GM12878 (cell line): ENCODE measurements at regions not wholly inside any gene's neighbourhood (a gene's known extent, or its start where the extent isn't known, plus 50 kb on each side); places are given as distances from the start of the nearest gene placed in this dataset.

Experiments
- ATAC-seq: fragments of 200-7000 bp; cut with Tn5 transposase; 3 replicates; pipeline ENCODE4 v1.9.1; 2020; ENCODE audit warnings: mild to moderate bottlenecking, moderate library complexity
- BruUV-seq: library from RNA; stranded (reverse); fragments of 400-500 nt; replicated peaks from 2 replicates; lab custom pipeline; 2021; lab: Mats Ljungman, UMichigan
- CTCF ChIA-PET: fragments of 300-600 bp; sonication (Branson Sonifier 250); formaldehyde crosslinking; extraction: SDS; loops from one replicate; lab custom pipeline; 2021; ENCODE audit warnings: inconsistent platforms; lab: Yijun Ruan, JAX
- POLR2A ChIA-PET: fragments of 350-600 bp; formaldehyde crosslinking; extraction: SDS; loops from one replicate; lab custom pipeline; 2021; ENCODE audit warnings: inconsistent platforms; lab: Charles Lee
- RAD21 ChIA-PET: fragments of 300-600 bp; sonication (Branson Sonifier 250); formaldehyde crosslinking; loops from one replicate; lab custom pipeline; 2023; ENCODE audit warnings: antibody characterized with exemption; ENCODE audit not compliant: unreplicated experiment; lab: Charles Lee
- SMC1A ChIA-PET: fragments of 300-600 bp; sonication (Branson Sonifier 250); formaldehyde crosslinking; loops from one replicate; lab custom pipeline; 2023; ENCODE audit not compliant: unreplicated experiment, uncharacterized antibody; lab: Charles Lee
- DNase-seq: peaks from one replicate; pipeline ENCODE4 v3.0.0-alpha.2; 2011; ENCODE audit warnings: low read depth, low spot score
- FAIRE-seq: peaks from 3 replicates; lab custom pipeline; 2011; peaks lifted over from hg19 to GRCh38; lab: Jason Lieb, UNC
- H2AFZ ChIP-seq: 2 replicates; pipeline ENCODE4 v1.6.0; 2011; ENCODE audit warnings: low read depth, low read length, control low read depth; ENCODE audit not compliant: control insufficient read depth
- H3K27ac ChIP-seq: 2 replicates; pipeline ENCODE4 v1.5.1; 2011; ENCODE audit warnings: control low read depth; ENCODE audit not compliant: control insufficient read depth, insufficient read depth
- H3K27me3 ChIP-seq, 2 experiments: replicated peaks in 1 of 2; 2 replicates each; pipeline versions ENCODE4 v1.6.0 to v1.6.1; 2011; ENCODE audit warnings: low read length in 1 of 2; ENCODE audit not compliant: control insufficient read depth in 2 of 2, insufficient read depth in 2 of 2
- H3K36me3 ChIP-seq, 2 experiments: 2 replicates each; pipeline ENCODE4 v1.5.1; 2011; ENCODE audit warnings: low read length in 1 of 2; ENCODE audit not compliant: control insufficient read depth in 2 of 2, insufficient read depth in 2 of 2
- H3K4me1 ChIP-seq: 2 replicates; pipeline ENCODE4 v1.6.1; 2011; ENCODE audit warnings: mild to moderate bottlenecking, low read length, moderate library complexity, mixed read lengths; ENCODE audit not compliant: control insufficient read depth, insufficient read depth
- H3K4me2 ChIP-seq: 2 replicates; pipeline ENCODE4 v1.6.0; 2011; ENCODE audit warnings: control low read depth; ENCODE audit not compliant: control insufficient read depth, insufficient read depth
- H3K4me3 ChIP-seq: fragments of 200-600 bp; sonication (generic); 2 replicates; pipeline ENCODE4 v1.5.1; 2016
- H3K79me2 ChIP-seq: 2 replicates; pipeline ENCODE4 v1.6.0; 2011; ENCODE audit warnings: low read length; ENCODE audit not compliant: control insufficient read depth, insufficient read depth
- H3K9ac ChIP-seq: 2 replicates; pipeline ENCODE4 v1.8.0; 2011; ENCODE audit warnings: low read length, control low read depth, mixed read lengths; ENCODE audit not compliant: control insufficient read depth, insufficient read depth
- H3K9me3 ChIP-seq: replicated peaks from 3 replicates; pipeline ENCODE4 v1.5.1; 2011; ENCODE audit warnings: mild to moderate bottlenecking, low read length; ENCODE audit not compliant: control insufficient read depth, insufficient read depth
- H4K20me1 ChIP-seq: 2 replicates; pipeline ENCODE4 v1.6.0; 2011; ENCODE audit not compliant: control insufficient read depth, insufficient read depth
- CTCF ChIP-seq, 3 experiments: IDR thresholded peaks in 2 of 3; conservative IDR thresholded peaks in 1 of 3; 2 replicates each; pipeline ENCODE4 v1.5.1; 2011; ENCODE audit warnings: low read depth in 3 of 3, low read length in 3 of 3, mild to moderate bottlenecking in 3 of 3, control low read depth in 2 of 3, moderate library complexity in 2 of 3, inconsistent platforms in 1 of 3, mixed read lengths in 1 of 3; ENCODE audit not compliant: control insufficient read depth in 2 of 3, insufficient read depth in 1 of 3; ENCODE audit errors: extremely low read depth in 1 of 3
- E2F4 ChIP-seq: IDR thresholded peaks from 2 replicates; pipeline ENCODE4 v1.6.1; 2012; ENCODE audit warnings: low read depth, low read length, improper control_type of control experiment
- IKZF1 ChIP-seq: fragments of 450-650 bp; conservative IDR thresholded peaks from 2 replicates; pipeline ENCODE4 v1.6.1; 2017; ENCODE audit warnings: antibody characterized with exemption, mild to moderate bottlenecking
- KDM1A ChIP-seq: fragments of 200-600 bp; sonication (generic); IDR thresholded peaks from 2 replicates; pipeline ENCODE4 v1.6.1; 2016; ENCODE audit warnings: borderline replicate concordance
- STAT3 ChIP-seq: IDR thresholded peaks from 2 replicates; pipeline ENCODE4 v1.6.1; 2011; ENCODE audit warnings: low read depth, low read length, improper control_type of control experiment
- TCF3 ChIP-seq: IDR thresholded peaks from 2 replicates; pipeline ENCODE4 v1.6.1; 2012; ENCODE audit warnings: low read depth, mild to moderate bottlenecking, low read length, borderline replicate concordance; ENCODE audit not compliant: insufficient read depth
- ZNF384 ChIP-seq: IDR thresholded peaks from 2 replicates; pipeline ENCODE4 v1.6.1; 2012; ENCODE audit warnings: low read depth, mild to moderate bottlenecking, low read length, improper control_type of control experiment, borderline replicate concordance
- WGBS: methylation state at CpG from one replicate; pipeline ENCODE4 v1.1.6; 2016; ENCODE audit warnings: low lambda C conversion rate; ENCODE audit not compliant: insufficient replicate concordance, insufficient coverage; ENCODE audit errors: missing lambda C conversion rate; 5-methylcytosine and 5-hydroxymethylcytosine counted together
- in situ Hi-C: fragments of 300-500 bp; cut with MboI; formaldehyde crosslinking; loops from 9 replicates; pipeline ENCODE4 v1.14.3; 2018; ENCODE audit warnings: mixed read lengths
- intact Hi-C: fragments of 100-400 bp; cut with micrococcal nuclease; formaldehyde crosslinking; loops from one replicate; pipeline ENCODE4 v1.14.2; 2022; ENCODE audit not compliant: unreplicated experiment

GRCh38 chr18:76153691-76154090, 341.4 kb downstream of the ZNF516 start (continued):
- no peak for TF ChIP-seq CTCF (IDR thresholded peaks at IDR 0.05 in 2 of 3, conservative IDR thresholded peaks at IDR 0.05 in 1 of 3; ENCODE audit: control insufficient read depth in 2 of 3, extremely low read depth in 1 of 3, insufficient read depth in 1 of 3, low read depth in 3 of 3, low read length in 3 of 3)

GRCh38 chr18:76149734-76150133, 345.3 kb downstream of the ZNF516 start:
- Histone ChIP-seq H3K4me3 (no peak overlapping the region), H3K27me3 (no peaks in the 10 kb centered on the region; a peak in 1 of 4 replicates), H3K36me3 (no peaks in the 10 kb centered on the region), H3K4me2 (no peak overlapping the region), H2AFZ (no peak overlapping the region), H3K9me3 (no peaks in the 10 kb centered on the region), H3K27ac (no peak overlapping the region), H3K9ac (no peak overlapping the region), H3K4me1 (no peaks in the 10 kb centered on the region), H3K79me2 (no peaks in the 10 kb centered on the region), H4K20me1 (no peaks in the 10 kb centered on the region)
- ATAC-seq (no peak), DNase-seq (no peak), FAIRE-seq (no peak)
- RAD21 ChIA-PET: no interaction called here
- intact Hi-C loops: no loop called here
- POLR2A ChIA-PET: no interaction called here
- SMC1A ChIA-PET: no interaction called here
- CTCF ChIA-PET: no interaction called here
- no TSS peak for BruUV-seq
- 52% methylated on average over 7 of the region's 7 CpGs for WGBS
- no peak for TF ChIP-seq IKZF1
- TF ChIP-seq ZNF384: no peak
- TF ChIP-seq E2F4: no peak
- no peak for TF ChIP-seq STAT3
- no peak for TF ChIP-seq TCF3
- TF ChIP-seq KDM1A: no peak
- in situ Hi-C loops: no loop called here
